ENCODE measurements at regions not wholly inside any gene's neighbourhood (a gene's known extent, or its start where the extent isn't known, plus 50 kb on each side); places are given as distances from the start of the nearest gene placed in this dataset.

- Histone ChIP-seq H3K27me3 (ENCODE audit: control insufficient read depth in 1 of 2, insufficient read depth in 2 of 2, low read length in 2 of 2) (no peaks in the 10 kb centered on the region), H3K4me1 (ENCODE audit: control insufficient read depth in 1 of 2, insufficient read depth in 2 of 2, low read length in 2 of 2) (no peaks in the 10 kb centered on the region), H3K4me3 (ENCODE audit: low read depth in 1 of 2, low read length in 2 of 2) (no peak overlapping the region), H3K36me3 (ENCODE audit: control insufficient read depth in 1 of 2, insufficient read depth in 2 of 2, low read length in 2 of 2) (no peaks in the 10 kb centered on the region), H3K27ac (ENCODE audit: low read depth, low read length) (no peak overlapping the region), H3K9ac (ENCODE audit: low read depth in 1 of 2, low read length in 2 of 2) (no peak overlapping the region), H3K9me3 (ENCODE audit: control insufficient read depth in 1 of 2, low read length in 2 of 2) (no peaks in the 10 kb centered on the region)
These were observed 1682.2 kb upstream of the TMEFF2 start for GRCh38 chr2:193876980-193877379.

GRCh38 chr2:193869564-193869963, 1674.8 kb upstream of the TMEFF2 start:
- H3K36me3 ChIP-seq (ENCODE audit: control insufficient read depth in 1 of 2, insufficient read depth in 2 of 2, low read length in 2 of 2): no peaks in the 10 kb centered on the region
- no peak overlapping the region for H3K27ac ChIP-seq (ENCODE audit: low read depth, low read length)
- H3K9me3 ChIP-seq (ENCODE audit: control insufficient read depth in 1 of 2, low read length in 2 of 2): peaks cover 2 to 8% of the 10 kb centered on the region in 2 donors
- no peaks in the 10 kb centered on the region for H3K4me1 ChIP-seq (ENCODE audit: control insufficient read depth in 1 of 2, insufficient read depth in 2 of 2, low read length in 2 of 2)
- no peaks in the 10 kb centered on the region for H3K27me3 ChIP-seq (ENCODE audit: control insufficient read depth in 1 of 2, insufficient read depth in 2 of 2, low read length in 2 of 2)
- no peak overlapping the region for H3K4me3 ChIP-seq (ENCODE audit: low read depth in 1 of 2, low read length in 2 of 2)
- H3K9ac ChIP-seq (ENCODE audit: low read depth in 1 of 2, low read length in 2 of 2): no peak overlapping the region

- no peaks in the 10 kb centered on the region for H3K36me3 ChIP-seq (ENCODE audit: control insufficient read depth in 1 of 2, insufficient read depth in 2 of 2, low read length in 2 of 2)
- peaks cover 2 to 8% of the 10 kb centered on the region in 2 donors for H3K9me3 ChIP-seq (ENCODE audit: control insufficient read depth in 1 of 2, low read length in 2 of 2)
- H3K27me3 ChIP-seq (ENCODE audit: control insufficient read depth in 1 of 2, insufficient read depth in 2 of 2, low read length in 2 of 2): no peaks in the 10 kb centered on the region
- no peaks in the 10 kb centered on the region for H3K4me1 ChIP-seq (ENCODE audit: control insufficient read depth in 1 of 2, insufficient read depth in 2 of 2, low read length in 2 of 2)
- no peak overlapping the region for H3K9ac ChIP-seq (ENCODE audit: low read depth in 1 of 2, low read length in 2 of 2)
- no peak overlapping the region for H3K4me3 ChIP-seq (ENCODE audit: low read depth in 1 of 2, low read length in 2 of 2)
- no peak overlapping the region for H3K27ac ChIP-seq (ENCODE audit: low read depth, low read length)
These were observed 1674.1 kb upstream of the TMEFF2 start for GRCh38 chr2:193868833-193869232.

- no peak overlapping the region for H3K4me3 ChIP-seq (ENCODE audit: low read depth in 1 of 2, low read length in 2 of 2)
- no peaks in the 10 kb centered on the region for H3K4me1 ChIP-seq (ENCODE audit: control insufficient read depth in 1 of 2, insufficient read depth in 2 of 2, low read length in 2 of 2)
- H3K27ac ChIP-seq (ENCODE audit: low read depth, low read length): no peak overlapping the region
- H3K36me3 ChIP-seq (ENCODE audit: control insufficient read depth in 1 of 2, insufficient read depth in 2 of 2, low read length in 2 of 2): no peaks in the 10 kb centered on the region
- no peaks in the 10 kb centered on the region for H3K27me3 ChIP-seq (ENCODE audit: control insufficient read depth in 1 of 2, insufficient read depth in 2 of 2, low read length in 2 of 2)
- peaks cover 2 to 8% of the 10 kb centered on the region in 2 donors for H3K9me3 ChIP-seq (ENCODE audit: control insufficient read depth in 1 of 2, low read length in 2 of 2)
- no peak overlapping the region for H3K9ac ChIP-seq (ENCODE audit: low read depth in 1 of 2, low read length in 2 of 2)
These were observed 1673.4 kb upstream of the TMEFF2 start for GRCh38 chr2:193868132-193868531.

- H3K27ac ChIP-seq (ENCODE audit: low read depth, low read length): no peak overlapping the region
- H3K27me3 ChIP-seq (ENCODE audit: control insufficient read depth in 1 of 2, insufficient read depth in 2 of 2, low read length in 2 of 2): no peaks in the 10 kb centered on the region
- no peaks in the 10 kb centered on the region for H3K36me3 ChIP-seq (ENCODE audit: control insufficient read depth in 1 of 2, insufficient read depth in 2 of 2, low read length in 2 of 2)
- H3K9ac ChIP-seq (ENCODE audit: low read depth in 1 of 2, low read length in 2 of 2): no peak overlapping the region
- H3K4me3 ChIP-seq (ENCODE audit: low read depth in 1 of 2, low read length in 2 of 2): no peak overlapping the region
- H3K4me1 ChIP-seq (ENCODE audit: control insufficient read depth in 1 of 2, insufficient read depth in 2 of 2, low read length in 2 of 2): no peaks in the 10 kb centered on the region
- peaks cover 2 to 8% of the 10 kb centered on the region in 2 donors for H3K9me3 ChIP-seq (ENCODE audit: control insufficient read depth in 1 of 2, low read length in 2 of 2)
These were observed 1672.7 kb upstream of the TMEFF2 start for GRCh38 chr2:193867454-193867853.

GRCh38 chr2:193861557-193861956, 1666.8 kb upstream of the TMEFF2 start:
- Histone ChIP-seq H3K4me1 (ENCODE audit: control insufficient read depth in 1 of 2, insufficient read depth in 2 of 2, low read length in 2 of 2) (no peaks in the 10 kb centered on the region), H3K27me3 (ENCODE audit: control insufficient read depth in 1 of 2, insufficient read depth in 2 of 2, low read length in 2 of 2) (no peaks in the 10 kb centered on the region), H3K4me3 (ENCODE audit: low read depth in 1 of 2, low read length in 2 of 2) (no peak overlapping the region), H3K36me3 (ENCODE audit: control insufficient read depth in 1 of 2, insufficient read depth in 2 of 2, low read length in 2 of 2) (no peaks in the 10 kb centered on the region), H3K9ac (ENCODE audit: low read depth in 1 of 2, low read length in 2 of 2) (no peak overlapping the region), H3K27ac (ENCODE audit: low read depth, low read length) (no peak overlapping the region), H3K9me3 (ENCODE audit: control insufficient read depth in 1 of 2, low read length in 2 of 2) (no peaks in the 10 kb centered on the region)

GRCh38 chr2:193847991-193848390, 1653.3 kb upstream of the TMEFF2 start:
- Histone ChIP-seq H3K9me3 (ENCODE audit: control insufficient read depth in 1 of 2, low read length in 2 of 2) (no peaks in the 10 kb centered on the region), H3K27ac (ENCODE audit: low read depth, low read length) (no peak overlapping the region), H3K9ac (ENCODE audit: low read depth in 1 of 2, low read length in 2 of 2) (no peak overlapping the region), H3K4me1 (ENCODE audit: control insufficient read depth in 1 of 2, insufficient read depth in 2 of 2, low read length in 2 of 2) (no peaks in the 10 kb centered on the region), H3K4me3 (ENCODE audit: low read depth in 1 of 2, low read length in 2 of 2) (no peak overlapping the region), H3K27me3 (ENCODE audit: control insufficient read depth in 1 of 2, insufficient read depth in 2 of 2, low read length in 2 of 2) (no peaks in the 10 kb centered on the region), H3K36me3 (ENCODE audit: control insufficient read depth in 1 of 2, insufficient read depth in 2 of 2, low read length in 2 of 2) (no peaks in the 10 kb centered on the region)

- Histone ChIP-seq H3K4me3 (ENCODE audit: low read depth in 1 of 2, low read length in 2 of 2) (no peak overlapping the region), H3K27ac (ENCODE audit: low read depth, low read length) (no peak overlapping the region), H3K9ac (ENCODE audit: low read depth in 1 of 2, low read length in 2 of 2) (no peak overlapping the region), H3K4me1 (ENCODE audit: control insufficient read depth in 1 of 2, insufficient read depth in 2 of 2, low read length in 2 of 2) (no peaks in the 10 kb centered on the region), H3K36me3 (ENCODE audit: control insufficient read depth in 1 of 2, insufficient read depth in 2 of 2, low read length in 2 of 2) (no peaks in the 10 kb centered on the region), H3K27me3 (ENCODE audit: control insufficient read depth in 1 of 2, insufficient read depth in 2 of 2, low read length in 2 of 2) (no peaks in the 10 kb centered on the region), H3K9me3 (ENCODE audit: control insufficient read depth in 1 of 2, low read length in 2 of 2) (no peaks in the 10 kb centered on the region)
These were observed 1652.4 kb upstream of the TMEFF2 start for GRCh38 chr2:193847130-193847529.

GRCh38 chr2:193845604-193846003, 1650.9 kb upstream of the TMEFF2 start:
- Histone ChIP-seq H3K4me1 (ENCODE audit: control insufficient read depth in 1 of 2, insufficient read depth in 2 of 2, low read length in 2 of 2) (no peaks in the 10 kb centered on the region), H3K4me3 (ENCODE audit: low read depth in 1 of 2, low read length in 2 of 2) (no peak overlapping the region), H3K9me3 (ENCODE audit: control insufficient read depth in 1 of 2, low read length in 2 of 2) (no peaks in the 10 kb centered on the region), H3K36me3 (ENCODE audit: control insufficient read depth in 1 of 2, insufficient read depth in 2 of 2, low read length in 2 of 2) (no peaks in the 10 kb centered on the region), H3K27ac (ENCODE audit: low read depth, low read length) (no peak overlapping the region), H3K9ac (ENCODE audit: low read depth in 1 of 2, low read length in 2 of 2) (no peak overlapping the region), H3K27me3 (ENCODE audit: control insufficient read depth in 1 of 2, insufficient read depth in 2 of 2, low read length in 2 of 2) (no peaks in the 10 kb centered on the region)

- Histone ChIP-seq H3K9ac (ENCODE audit: low read depth in 1 of 2, low read length in 2 of 2) (no peak overlapping the region), H3K27ac (ENCODE audit: low read depth, low read length) (no peak overlapping the region), H3K4me3 (ENCODE audit: low read depth in 1 of 2, low read length in 2 of 2) (no peak overlapping the region), H3K9me3 (ENCODE audit: control insufficient read depth in 1 of 2, low read length in 2 of 2) (peaks cover 0 to 4% of the 10 kb centered on the region in 2 donors), H3K36me3 (ENCODE audit: control insufficient read depth in 1 of 2, insufficient read depth in 2 of 2, low read length in 2 of 2) (no peaks in the 10 kb centered on the region), H3K27me3 (ENCODE audit: control insufficient read depth in 1 of 2, insufficient read depth in 2 of 2, low read length in 2 of 2) (no peaks in the 10 kb centered on the region), H3K4me1 (ENCODE audit: control insufficient read depth in 1 of 2, insufficient read depth in 2 of 2, low read length in 2 of 2) (no peaks in the 10 kb centered on the region)
These were observed 1648.9 kb upstream of the TMEFF2 start for GRCh38 chr2:193843675-193844074.

Data from duodenal mucosa (tissue), 2 donors.